ENCODE measurements at regions not wholly inside any gene's neighbourhood (a gene's known extent, or its start where the extent isn't known, plus 50 kb on each side); places are given as distances from the start of the nearest gene placed in this dataset.

- H3K4me3 ChIP-seq (replicated peaks; ENCODE audit: low read depth, low read length) = no peak overlapping the region
- DNase-seq (ENCODE audit: extremely low read depth, low read depth) = no peak
- TF ChIP-seq, protein P1, sequence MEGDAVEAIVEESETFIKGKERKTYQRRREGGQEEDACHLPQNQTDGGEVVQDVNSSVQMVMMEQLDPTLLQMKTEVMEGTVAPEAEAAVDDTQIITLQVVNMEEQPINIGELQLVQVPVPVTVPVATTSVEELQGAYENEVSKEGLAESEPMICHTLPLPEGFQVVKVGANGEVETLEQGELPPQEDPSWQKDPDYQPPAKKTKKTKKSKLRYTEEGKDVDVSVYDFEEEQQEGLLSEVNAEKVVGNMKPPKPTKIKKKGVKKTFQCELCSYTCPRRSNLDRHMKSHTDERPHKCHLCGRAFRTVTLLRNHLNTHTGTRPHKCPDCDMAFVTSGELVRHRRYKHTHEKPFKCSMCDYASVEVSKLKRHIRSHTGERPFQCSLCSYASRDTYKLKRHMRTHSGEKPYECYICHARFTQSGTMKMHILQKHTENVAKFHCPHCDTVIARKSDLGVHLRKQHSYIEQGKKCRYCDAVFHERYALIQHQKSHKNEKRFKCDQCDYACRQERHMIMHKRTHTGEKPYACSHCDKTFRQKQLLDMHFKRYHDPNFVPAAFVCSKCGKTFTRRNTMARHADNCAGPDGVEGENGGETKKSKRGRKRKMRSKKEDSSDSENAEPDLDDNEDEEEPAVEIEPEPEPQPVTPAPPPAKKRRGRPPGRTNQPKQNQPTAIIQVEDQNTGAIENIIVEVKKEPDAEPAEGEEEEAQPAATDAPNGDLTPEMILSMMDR (IDR thresholded peaks at IDR 0.05; ENCODE audit: low read depth, low read length, missing control alignments) = no peak
Measured at GRCh38 chr2:80737047-80737446, 432.5 kb upstream of the LRRTM1 start.

- no peak for DNase-seq (ENCODE audit: extremely low read depth, low read depth)
- TF ChIP-seq, protein P1 (IDR thresholded peaks at IDR 0.05; ENCODE audit: low read depth, low read length, missing control alignments) = no peak
Measured at GRCh38 chr2:80725001-80725400, 420.4 kb upstream of the LRRTM1 start.

DNA sequence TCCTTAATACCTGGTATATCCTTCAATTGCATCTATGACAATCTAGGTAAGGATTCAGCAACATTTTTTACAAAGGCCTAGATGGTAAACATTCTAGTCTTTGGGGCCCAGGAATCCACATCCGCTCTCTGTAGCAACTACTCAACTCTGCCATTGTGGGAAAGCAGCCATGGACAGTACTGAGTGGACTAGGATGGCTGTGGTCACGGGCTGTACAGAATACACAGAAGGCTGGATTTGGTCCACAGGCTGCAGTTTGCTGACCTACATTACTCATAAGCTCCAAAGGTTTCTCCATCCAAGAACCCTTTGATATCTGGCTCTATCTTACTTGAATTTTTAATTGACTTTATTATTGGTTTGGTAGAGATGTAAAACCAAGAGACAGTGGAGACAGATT is 418.3 kb upstream of the LRRTM1 start:
- DNase-seq (ENCODE audit: extremely low read depth, low read depth) = no peak
- TF ChIP-seq, protein P1 (IDR thresholded peaks at IDR 0.05; ENCODE audit: low read depth, low read length, missing control alignments) = no peak
- no peak overlapping the region for H3K4me3 ChIP-seq (replicated peaks; ENCODE audit: low read depth, low read length)

More at GRCh38 chr2:80725001-80725400, 420.4 kb upstream of the LRRTM1 start:
- H3K4me3 ChIP-seq (replicated peaks; ENCODE audit: low read depth, low read length) = no peak overlapping the region

- TF ChIP-seq, protein P1 (IDR thresholded peaks at IDR 0.05; ENCODE audit: low read depth, low read length, missing control alignments) = no peak
Measured at GRCh38 chr2:80719607-80720006, 415.1 kb upstream of the LRRTM1 start.

GRCh38 chr2:80715433-80715832 is 410.9 kb upstream of the LRRTM1 start:
- DNase-seq (ENCODE audit: extremely low read depth, low read depth) = no peak
- TF ChIP-seq, protein P1 (IDR thresholded peaks at IDR 0.05; ENCODE audit: low read depth, low read length, missing control alignments) = no peak
- H3K4me3 ChIP-seq (replicated peaks; ENCODE audit: low read depth, low read length) = no peak overlapping the region

More at GRCh38 chr2:80719607-80720006, 415.1 kb upstream of the LRRTM1 start:
- no peak overlapping the region for H3K4me3 ChIP-seq (replicated peaks; ENCODE audit: low read depth, low read length)
- DNase-seq (ENCODE audit: extremely low read depth, low read depth) = no peak

DNA sequence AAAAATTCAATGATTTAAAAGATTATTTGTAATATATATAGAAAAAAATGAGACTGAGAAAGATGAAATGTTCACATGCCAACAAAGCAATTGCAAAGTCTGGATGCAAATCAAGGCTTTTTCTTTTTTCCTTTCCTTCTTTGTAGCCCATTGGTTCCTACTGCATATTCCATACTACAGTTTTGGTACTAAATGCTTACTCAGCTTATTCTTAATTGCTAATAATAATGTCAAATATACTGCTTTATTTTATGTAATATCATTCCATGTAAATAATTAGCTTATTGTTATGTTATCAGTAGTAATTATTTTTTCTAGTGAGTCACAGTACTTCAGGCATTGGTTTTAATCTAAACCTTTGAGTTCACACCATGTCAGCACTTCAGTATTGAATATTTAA is 407.4 kb upstream of the LRRTM1 start:
- no peak overlapping the region for H3K4me3 ChIP-seq (replicated peaks; ENCODE audit: low read depth, low read length)
- TF ChIP-seq, protein P1 (IDR thresholded peaks at IDR 0.05; ENCODE audit: low read depth, low read length, missing control alignments) = no peak
- DNase-seq (ENCODE audit: extremely low read depth, low read depth) = no peak

DNA sequence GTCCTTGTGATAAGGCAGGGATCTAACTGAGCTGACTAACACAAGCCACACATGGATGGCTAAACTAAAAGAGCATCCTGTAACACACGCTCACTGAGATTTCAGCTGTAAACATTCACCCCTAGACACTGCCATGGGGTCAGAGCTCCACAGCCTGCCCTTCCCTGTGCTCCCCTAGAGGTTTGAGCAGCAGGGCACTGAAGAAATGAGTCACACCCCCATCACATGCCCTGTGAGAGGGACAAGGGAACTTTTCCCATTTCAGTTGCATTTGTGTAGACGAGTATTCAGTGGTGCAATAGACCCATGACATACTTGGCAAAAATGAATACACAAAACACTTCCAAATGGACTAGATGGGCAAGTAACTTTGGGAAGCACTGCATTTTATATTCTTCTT is 402.4 kb upstream of the LRRTM1 start:
- TF ChIP-seq, protein P1 (IDR thresholded peaks at IDR 0.05; ENCODE audit: low read depth, low read length, missing control alignments) = no peak
- H3K4me3 ChIP-seq (replicated peaks; ENCODE audit: low read depth, low read length) = no peak overlapping the region
- DNase-seq (ENCODE audit: extremely low read depth, low read depth) = no peak
